Stimulated activated CD4-positive, alpha-beta T cell treated with anti-CD3 and anti-CD28 coated beads, Interleukin-12 subunit alpha, Interleukin-12 subunit beta, amount 100 ng/mL, for 48 hours (primary cell): ENCODE measurements at regions not wholly inside any gene's neighbourhood (a gene's known extent, or its start where the extent isn't known, plus 50 kb on each side); places are given as distances from the start of the nearest gene placed in this dataset.

Source experiments
- DNase-seq, 3 donors: peaks; one replicate each; pipeline ENCODE4 v3.0.0-alpha.2; 2020; ENCODE audit warnings: low read depth in 2 of 3, low spot score in 1 of 3

DNA sequence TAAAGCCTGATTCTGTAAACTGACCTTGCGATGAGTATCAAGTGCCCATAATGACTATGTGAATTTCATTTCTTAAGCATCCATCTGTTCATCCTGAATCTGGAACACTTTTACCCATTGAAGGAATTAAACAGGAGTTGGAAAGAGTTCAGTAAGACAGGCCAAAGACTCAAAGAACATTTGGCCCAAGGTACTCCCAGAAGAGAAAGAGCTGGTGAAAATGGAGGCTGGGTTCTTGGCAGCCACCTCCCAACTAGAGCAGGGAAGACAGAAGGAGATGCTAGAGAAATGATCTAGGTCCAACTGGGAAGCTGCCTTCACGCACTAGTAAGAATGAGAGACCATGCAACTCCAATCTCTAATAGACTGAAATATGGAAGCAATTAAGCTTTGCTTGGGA lies 57.1 kb upstream of the ADRA1D start:
- no peak for DNase-seq

DNA sequence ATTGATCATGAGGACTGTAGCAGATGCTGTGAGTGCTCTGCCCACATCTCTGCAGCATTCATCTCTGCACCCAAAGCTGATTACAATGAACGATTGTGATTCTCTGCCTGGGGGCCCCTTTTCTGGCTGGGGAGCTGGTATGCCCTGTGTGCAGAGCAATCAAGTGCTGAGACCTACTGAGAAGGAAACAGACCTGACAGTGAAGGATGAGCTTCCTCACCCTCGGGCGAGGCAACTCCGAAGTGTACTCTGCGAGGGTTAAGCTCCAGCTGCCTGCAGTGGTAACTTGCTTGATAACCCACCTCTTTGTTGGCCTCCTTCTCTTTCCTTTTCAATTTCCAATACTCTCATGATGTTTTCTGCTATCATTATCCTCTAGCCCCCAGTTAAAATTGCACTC lies 56.0 kb upstream of the ADRA1D start:
- DNase-seq, result no peak

DNA sequence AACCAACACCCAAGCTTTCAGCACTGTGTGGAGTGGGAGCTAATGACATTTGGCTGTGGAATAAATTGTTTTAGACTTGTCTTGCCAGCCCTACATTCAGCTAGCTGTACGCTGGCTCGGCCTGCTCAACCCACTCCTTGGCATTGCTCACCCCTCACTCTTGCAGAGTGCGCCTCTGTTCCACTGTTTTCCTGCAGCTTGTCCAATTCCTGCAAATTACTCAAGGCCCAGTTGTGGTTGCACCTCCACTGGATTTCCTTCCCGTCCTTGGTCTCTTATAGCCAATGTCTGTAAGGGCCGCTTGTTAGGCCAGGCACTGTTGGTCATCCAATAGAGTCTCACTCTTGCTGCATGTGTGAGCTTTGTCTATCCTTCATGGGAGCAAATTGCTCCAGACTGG lies 55.5 kb upstream of the ADRA1D start:
- no peak for DNase-seq

DNA sequence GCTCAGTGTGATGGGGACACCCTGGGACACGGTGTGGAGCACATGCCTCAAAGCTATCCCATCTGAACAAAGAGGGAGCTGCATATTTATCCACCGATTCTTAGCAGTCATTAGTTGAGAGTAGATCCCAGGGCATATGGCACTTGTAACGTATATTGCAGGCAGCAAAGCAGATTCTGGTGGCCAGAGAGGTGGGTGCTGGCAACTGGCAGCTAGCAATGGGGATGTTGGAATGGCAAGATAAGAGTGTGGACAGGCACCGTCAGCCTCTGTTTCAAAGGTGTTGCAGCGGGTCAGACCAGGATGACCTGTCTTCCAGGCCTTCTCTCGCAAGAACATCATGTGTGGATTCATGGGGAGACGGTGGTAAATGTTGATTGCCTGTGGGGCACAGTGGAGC lies 54.0 kb upstream of the ADRA1D start:
- DNase-seq, result no peak

DNA sequence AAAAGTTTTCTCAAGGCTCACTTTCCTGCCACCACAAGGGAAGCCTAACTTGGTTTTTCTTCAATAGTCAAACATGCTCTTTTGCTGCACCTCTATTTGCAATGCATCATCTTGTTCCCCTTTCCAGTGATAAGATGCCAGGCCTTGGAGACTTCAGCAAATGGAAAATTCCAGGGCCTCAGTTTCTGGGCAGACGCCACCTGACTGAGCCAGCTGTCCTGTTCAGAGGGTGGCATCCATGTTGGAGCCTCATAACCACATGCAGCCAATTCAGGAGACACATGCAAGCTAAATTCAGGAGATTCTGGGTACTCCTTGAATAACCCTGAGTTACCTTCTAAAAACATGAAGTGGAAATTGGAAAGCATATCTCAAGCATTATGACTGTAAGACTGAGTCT lies 51.8 kb upstream of the ADRA1D start:
- DNase-seq, result no peak

DNA sequence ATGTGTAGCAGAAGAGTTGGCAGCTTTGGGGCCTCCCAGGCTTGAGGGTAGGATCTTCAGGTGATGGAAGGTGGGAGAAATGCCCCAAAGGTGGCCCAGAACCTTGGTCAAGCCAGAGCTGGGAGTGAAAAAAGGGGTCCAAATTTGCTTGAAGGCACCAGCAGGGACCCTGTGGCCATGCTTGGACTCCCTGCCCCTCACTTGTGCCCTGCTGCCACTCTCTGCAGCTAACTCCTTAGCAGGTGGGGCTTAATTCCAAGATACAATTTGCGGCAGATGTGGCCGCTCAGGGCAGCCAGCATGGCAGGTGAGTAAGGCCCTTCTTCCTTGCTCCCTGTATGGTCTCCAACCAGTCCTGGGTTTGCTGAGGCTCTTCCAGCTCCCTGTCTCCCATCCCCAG lies 51.3 kb upstream of the ADRA1D start:
- DNase-seq, result no peak

DNA sequence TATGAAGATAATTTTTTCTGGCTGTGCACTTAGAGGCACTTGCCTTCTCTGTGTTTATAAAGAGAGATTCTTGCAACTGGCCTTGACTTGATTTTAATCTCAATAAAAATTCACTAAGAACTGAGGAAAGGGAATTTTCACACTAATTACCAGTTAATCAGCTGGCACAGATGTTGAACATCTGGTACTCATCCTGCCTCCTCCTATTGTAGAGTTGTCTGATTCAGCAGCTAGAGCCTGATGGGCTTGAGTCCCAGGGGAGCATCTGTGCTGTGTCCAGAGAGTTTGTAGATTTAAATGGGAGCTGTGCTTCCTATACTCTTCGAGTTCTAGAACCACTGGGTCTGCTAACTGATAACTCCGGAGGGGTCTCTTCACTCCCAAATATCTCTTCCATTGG lies 50.7 kb upstream of the ADRA1D start:
- DNase-seq, result no peak

DNA sequence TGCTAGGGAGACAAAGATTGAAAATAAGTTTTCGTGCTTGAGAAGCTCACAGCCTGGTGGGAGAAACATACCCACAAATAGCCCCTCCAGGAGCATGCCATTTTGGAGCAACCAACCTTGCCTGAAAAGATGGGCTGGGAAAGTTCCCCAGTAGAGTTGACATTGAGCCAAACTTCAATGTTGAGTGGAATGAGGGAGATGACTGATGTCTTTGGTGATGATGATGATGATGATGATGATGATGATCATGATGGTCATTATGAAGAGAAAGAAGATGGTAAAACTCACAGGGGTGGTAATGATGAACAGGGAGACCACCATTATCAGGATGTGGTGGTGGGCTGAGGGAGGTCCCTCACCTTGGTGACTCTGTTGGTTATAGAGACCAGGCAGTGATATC lies 50.1 kb upstream of the ADRA1D start:
- no peak for DNase-seq
